Activated CD4-positive, alpha-beta T cell treated with anti-CD3 and anti-CD28 coated beads for 1 hour (primary cell): ENCODE measurements at regions not wholly inside any gene's neighbourhood (a gene's known extent, or its start where the extent isn't known, plus 50 kb on each side); places are given as distances from the start of the nearest gene placed in this dataset.

Experiments
- DNase-seq: peaks from one replicate; pipeline ENCODE4 v3.0.0-alpha.2; 2020

- DNase-seq: no peak
These were observed 90.0 kb upstream of the PRR5 start for GRCh38 chr22:44611880-44612496.

GRCh38 chr22:44610071-44610470, 91.9 kb upstream of the PRR5 start:
- DNase-seq: no peak

- no peak for DNase-seq
These were observed 92.5 kb upstream of the PRR5 start for GRCh38 chr22:44609400-44609988.

GRCh38 chr22:44608597-44609399, 93.2 kb upstream of the PRR5 start:
- no peak for DNase-seq

GRCh38 chr22:44606126-44606525, 95.9 kb upstream of the PRR5 start:
- DNase-seq: no peak

GRCh38 chr22:44605486-44605885, 96.5 kb upstream of the PRR5 start:
- DNase-seq: no peak

- DNase-seq: no peak
These were observed 97.0 kb upstream of the PRR5 start for GRCh38 chr22:44604991-44605390.

- no peak for DNase-seq
These were observed 97.5 kb upstream of the PRR5 start for GRCh38 chr22:44604455-44604854.

GRCh38 chr22:44603767-44604166, 98.2 kb upstream of the PRR5 start:
- no peak for DNase-seq

GRCh38 chr22:44601725-44602124, 100.3 kb upstream of the PRR5 start:
- DNase-seq: no peak

GRCh38 chr22:44601189-44601588, 100.8 kb upstream of the PRR5 start:
- DNase-seq: no peak

GRCh38 chr22:44600207-44600785, 101.7 kb upstream of the PRR5 start:
- DNase-seq: no peak

GRCh38 chr22:44599500-44600140, 101.6 kb upstream of the RTL6 start:
- DNase-seq: no peak

- DNase-seq: no peak
These were observed 101.1 kb upstream of the RTL6 start for GRCh38 chr22:44599084-44599483.

- DNase-seq: no peak
These were observed 99.6 kb upstream of the RTL6 start for GRCh38 chr22:44597616-44598015.

GRCh38 chr22:44596396-44597125, 98.5 kb upstream of the RTL6 start:
- no peak for DNase-seq

- DNase-seq: no peak
These were observed 97.9 kb upstream of the RTL6 start for GRCh38 chr22:44595841-44596341.

- DNase-seq: no peak
These were observed 96.9 kb upstream of the RTL6 start for GRCh38 chr22:44594951-44595350.

- DNase-seq: no peak
These were observed 94.8 kb upstream of the RTL6 start for GRCh38 chr22:44592824-44593148.

- DNase-seq: no peak
These were observed 94.2 kb upstream of the RTL6 start for GRCh38 chr22:44592126-44592823.

- DNase-seq: no peak
These were observed 93.2 kb upstream of the RTL6 start for GRCh38 chr22:44591146-44591790.
